GM19463 (cell line): ENCODE measurements at regions not wholly inside any gene's neighbourhood (a gene's known extent, or its start where the extent isn't known, plus 50 kb on each side); places are given as distances from the start of the nearest gene placed in this dataset.

ENCODE experiments used
- ATAC-seq: cut with Tn5 transposase; IDR thresholded peaks from one replicate; pipeline ENCODE4 v1.9.1; 2021; ENCODE audit warnings: mild to moderate bottlenecking, moderate library complexity; ENCODE audit not compliant: unreplicated experiment

- ATAC-seq = no peak
These were observed 336.4 kb upstream of the SLIT2 start for GRCh38 chr4:19915276-19915675.

- no peak for ATAC-seq
These were observed 338.1 kb upstream of the SLIT2 start for GRCh38 chr4:19913650-19914049.

GRCh38 chr4:19910861-19911525, 340.7 kb upstream of the SLIT2 start:
- no peak for ATAC-seq

GRCh38 chr4:19905024-19905423, 346.7 kb upstream of the SLIT2 start:
- ATAC-seq = no peak

- no peak for ATAC-seq
These were observed 363.1 kb upstream of the SLIT2 start for GRCh38 chr4:19888587-19888986.

GRCh38 chr4:19883841-19884240, 367.9 kb upstream of the SLIT2 start:
- ATAC-seq = no peak

- no peak for ATAC-seq
These were observed 371.5 kb upstream of the SLIT2 start for GRCh38 chr4:19880206-19880605.

- no peak for ATAC-seq
These were observed 372.4 kb upstream of the SLIT2 start for GRCh38 chr4:19879330-19879729.

- no peak for ATAC-seq
These were observed 393.7 kb upstream of the SLIT2 start for GRCh38 chr4:19857991-19858390.

- ATAC-seq = no peak
These were observed 394.3 kb upstream of the SLIT2 start for GRCh38 chr4:19857380-19857779.

- no peak for ATAC-seq
These were observed 400.8 kb upstream of the SLIT2 start for GRCh38 chr4:19850909-19851308.

- ATAC-seq = no peak
These were observed 407.3 kb upstream of the SLIT2 start for GRCh38 chr4:19844446-19844845.

GRCh38 chr4:19842471-19842870, 409.2 kb upstream of the SLIT2 start:
- ATAC-seq = no peak

- no peak for ATAC-seq
These were observed 412.8 kb upstream of the SLIT2 start for GRCh38 chr4:19838858-19839257.

- ATAC-seq = no peak
These were observed 416.3 kb upstream of the SLIT2 start for GRCh38 chr4:19835429-19835828.

GRCh38 chr4:19832411-19832810, 419.3 kb upstream of the SLIT2 start:
- ATAC-seq = no peak

GRCh38 chr4:19831644-19832285, 419.9 kb upstream of the SLIT2 start:
- ATAC-seq = no peak

GRCh38 chr4:19829101-19829500, 422.6 kb upstream of the SLIT2 start:
- no peak for ATAC-seq

GRCh38 chr4:19823781-19824180, 427.9 kb upstream of the SLIT2 start:
- no peak for ATAC-seq

- ATAC-seq = no peak
These were observed 432.0 kb upstream of the SLIT2 start for GRCh38 chr4:19819737-19820136.

GRCh38 chr4:19809989-19810388, 441.7 kb upstream of the SLIT2 start:
- ATAC-seq = no peak

- no peak for ATAC-seq
These were observed 444.2 kb upstream of the SLIT2 start for GRCh38 chr4:19807505-19807904.

GRCh38 chr4:19806865-19807264, 444.8 kb upstream of the SLIT2 start:
- no peak for ATAC-seq
